ENCODE measurements at regions not wholly inside any gene's neighbourhood (a gene's known extent, or its start where the extent isn't known, plus 50 kb on each side); places are given as distances from the start of the nearest gene placed in this dataset.

DNA sequence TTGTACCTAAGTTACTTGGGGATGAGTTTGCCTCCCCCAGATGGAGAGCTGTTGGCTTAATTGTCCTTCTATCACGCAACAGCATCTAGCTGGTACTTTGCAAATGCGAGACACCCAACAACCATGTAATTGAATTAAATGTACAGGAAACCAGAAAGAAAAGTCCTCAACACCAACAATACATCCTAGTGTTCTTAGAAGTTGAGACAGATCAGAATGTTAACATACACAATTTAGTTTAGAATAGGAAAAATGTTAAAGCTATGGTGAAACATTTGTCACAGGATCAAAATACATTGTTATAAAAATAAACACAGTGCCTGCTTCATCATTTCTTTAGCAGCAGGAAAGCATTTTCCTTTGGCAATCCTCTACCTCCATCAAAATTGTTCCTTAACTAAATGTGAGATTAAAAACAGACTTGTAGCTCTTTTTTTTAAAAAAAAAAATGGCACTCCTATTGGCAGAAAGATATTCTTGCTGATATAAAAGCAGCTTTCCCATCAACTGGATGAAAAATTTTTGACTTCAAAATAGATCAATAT, 163.1 kb upstream of the MID1 start:
- TF ChIP-seq EZH2 (IDR thresholded peaks at IDR 0.05; ENCODE audit: borderline replicate concordance, insufficient read depth, low read length, poor library complexity, severe bottlenecking) (no peak), SMC3 (conservative IDR thresholded peaks at IDR 0.05; ENCODE audit: poor library complexity) (no peak), RAD21 (conservative IDR thresholded peaks at IDR 0.05) (no peak), TAF1 (IDR thresholded peaks at IDR 0.05; ENCODE audit: low read depth) (no peak), EP300 (conservative IDR thresholded peaks at IDR 0.05; ENCODE audit: poor library complexity, severe bottlenecking) (no peak), MXI1 (conservative IDR thresholded peaks at IDR 0.05; ENCODE audit: poor library complexity, severe bottlenecking) (no peak), POLR2AphosphoS5 (IDR thresholded peaks at IDR 0.05) (no peak)
- TF ChIP-seq, protein P1, sequence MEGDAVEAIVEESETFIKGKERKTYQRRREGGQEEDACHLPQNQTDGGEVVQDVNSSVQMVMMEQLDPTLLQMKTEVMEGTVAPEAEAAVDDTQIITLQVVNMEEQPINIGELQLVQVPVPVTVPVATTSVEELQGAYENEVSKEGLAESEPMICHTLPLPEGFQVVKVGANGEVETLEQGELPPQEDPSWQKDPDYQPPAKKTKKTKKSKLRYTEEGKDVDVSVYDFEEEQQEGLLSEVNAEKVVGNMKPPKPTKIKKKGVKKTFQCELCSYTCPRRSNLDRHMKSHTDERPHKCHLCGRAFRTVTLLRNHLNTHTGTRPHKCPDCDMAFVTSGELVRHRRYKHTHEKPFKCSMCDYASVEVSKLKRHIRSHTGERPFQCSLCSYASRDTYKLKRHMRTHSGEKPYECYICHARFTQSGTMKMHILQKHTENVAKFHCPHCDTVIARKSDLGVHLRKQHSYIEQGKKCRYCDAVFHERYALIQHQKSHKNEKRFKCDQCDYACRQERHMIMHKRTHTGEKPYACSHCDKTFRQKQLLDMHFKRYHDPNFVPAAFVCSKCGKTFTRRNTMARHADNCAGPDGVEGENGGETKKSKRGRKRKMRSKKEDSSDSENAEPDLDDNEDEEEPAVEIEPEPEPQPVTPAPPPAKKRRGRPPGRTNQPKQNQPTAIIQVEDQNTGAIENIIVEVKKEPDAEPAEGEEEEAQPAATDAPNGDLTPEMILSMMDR (IDR thresholded peaks at IDR 0.05; ENCODE audit: poor library complexity, severe bottlenecking), result no peak
- TF ChIP-seq, protein P2, sequence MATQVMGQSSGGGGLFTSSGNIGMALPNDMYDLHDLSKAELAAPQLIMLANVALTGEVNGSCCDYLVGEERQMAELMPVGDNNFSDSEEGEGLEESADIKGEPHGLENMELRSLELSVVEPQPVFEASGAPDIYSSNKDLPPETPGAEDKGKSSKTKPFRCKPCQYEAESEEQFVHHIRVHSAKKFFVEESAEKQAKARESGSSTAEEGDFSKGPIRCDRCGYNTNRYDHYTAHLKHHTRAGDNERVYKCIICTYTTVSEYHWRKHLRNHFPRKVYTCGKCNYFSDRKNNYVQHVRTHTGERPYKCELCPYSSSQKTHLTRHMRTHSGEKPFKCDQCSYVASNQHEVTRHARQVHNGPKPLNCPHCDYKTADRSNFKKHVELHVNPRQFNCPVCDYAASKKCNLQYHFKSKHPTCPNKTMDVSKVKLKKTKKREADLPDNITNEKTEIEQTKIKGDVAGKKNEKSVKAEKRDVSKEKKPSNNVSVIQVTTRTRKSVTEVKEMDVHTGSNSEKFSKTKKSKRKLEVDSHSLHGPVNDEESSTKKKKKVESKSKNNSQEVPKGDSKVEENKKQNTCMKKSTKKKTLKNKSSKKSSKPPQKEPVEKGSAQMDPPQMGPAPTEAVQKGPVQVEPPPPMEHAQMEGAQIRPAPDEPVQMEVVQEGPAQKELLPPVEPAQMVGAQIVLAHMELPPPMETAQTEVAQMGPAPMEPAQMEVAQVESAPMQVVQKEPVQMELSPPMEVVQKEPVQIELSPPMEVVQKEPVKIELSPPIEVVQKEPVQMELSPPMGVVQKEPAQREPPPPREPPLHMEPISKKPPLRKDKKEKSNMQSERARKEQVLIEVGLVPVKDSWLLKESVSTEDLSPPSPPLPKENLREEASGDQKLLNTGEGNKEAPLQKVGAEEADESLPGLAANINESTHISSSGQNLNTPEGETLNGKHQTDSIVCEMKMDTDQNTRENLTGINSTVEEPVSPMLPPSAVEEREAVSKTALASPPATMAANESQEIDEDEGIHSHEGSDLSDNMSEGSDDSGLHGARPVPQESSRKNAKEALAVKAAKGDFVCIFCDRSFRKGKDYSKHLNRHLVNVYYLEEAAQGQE (IDR thresholded peaks at IDR 0.05; ENCODE audit: borderline replicate concordance), result no peak
- no peak overlapping the region for H3K9ac ChIP-seq (ENCODE audit: low read length)
- H3K79me2 ChIP-seq (replicated peaks; ENCODE audit: insufficient read depth, low read length), result no peaks in the 10 kb centered on the region
- no peak overlapping the region for H3K4me2 ChIP-seq (ENCODE audit: low read length)
- no peak overlapping the region for H3K4me3 ChIP-seq (ENCODE audit: low read length)
- no peak overlapping the region for H2AFZ ChIP-seq (ENCODE audit: low read depth, low read length)
- no peak overlapping the region for H3K27ac ChIP-seq (ENCODE audit: low read length)
- H3F3A ChIP-seq (ENCODE audit: insufficient read depth, low read length, poor library complexity, severe bottlenecking), result no peaks in the 10 kb centered on the region
- no peaks in the 10 kb centered on the region for H3K9me2 ChIP-seq (ENCODE audit: insufficient read depth, low read length)
- no peaks in the 10 kb centered on the region for H3K36me3 ChIP-seq (ENCODE audit: insufficient read depth, low read length)
- no peaks in the 10 kb centered on the region for H3K9me3 ChIP-seq (ENCODE audit: low read length)
- no peaks in the 10 kb centered on the region for H3K27me3 ChIP-seq (ENCODE audit: insufficient read depth, low read depth, low read length)
- no peaks in the 10 kb centered on the region for H4K20me1 ChIP-seq (ENCODE audit: insufficient read depth)

DNA sequence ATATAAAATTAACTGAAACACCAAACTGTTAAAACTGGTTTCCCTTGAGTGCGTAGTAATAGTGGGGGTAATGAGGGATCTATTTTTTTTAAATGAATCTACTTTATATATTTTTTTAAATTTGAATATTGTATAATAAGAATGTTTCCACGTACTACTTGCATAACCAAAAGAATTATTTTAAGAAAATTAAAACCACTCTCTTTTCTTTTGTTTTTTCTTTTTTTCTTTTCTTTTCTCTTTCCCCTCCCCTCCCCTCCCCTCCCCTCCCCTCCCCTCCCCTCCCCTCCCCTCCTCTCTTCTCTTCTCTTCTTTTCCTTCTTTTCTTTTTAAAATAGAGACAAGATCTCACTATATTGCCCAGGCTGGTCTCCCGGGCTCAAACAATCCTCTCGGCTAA, 166.9 kb upstream of the MID1 start:
- no peaks in the 10 kb centered on the region for H3K9me3 ChIP-seq (ENCODE audit: low read length)
- H4K20me1 ChIP-seq (ENCODE audit: insufficient read depth), result no peaks in the 10 kb centered on the region
- TF ChIP-seq, protein P1 (IDR thresholded peaks at IDR 0.05; ENCODE audit: poor library complexity, severe bottlenecking), result no peak
- TF ChIP-seq, protein P2 (IDR thresholded peaks at IDR 0.05; ENCODE audit: borderline replicate concordance), result no peak
- TF ChIP-seq SMC3 (conservative IDR thresholded peaks at IDR 0.05; ENCODE audit: poor library complexity) (no peak), EP300 (conservative IDR thresholded peaks at IDR 0.05; ENCODE audit: poor library complexity, severe bottlenecking) (no peak), MXI1 (conservative IDR thresholded peaks at IDR 0.05; ENCODE audit: poor library complexity, severe bottlenecking) (no peak), RAD21 (conservative IDR thresholded peaks at IDR 0.05) (no peak), POLR2AphosphoS5 (IDR thresholded peaks at IDR 0.05) (no peak), EZH2 (IDR thresholded peaks at IDR 0.05; ENCODE audit: borderline replicate concordance, insufficient read depth, low read length, poor library complexity, severe bottlenecking) (no peak), TAF1 (IDR thresholded peaks at IDR 0.05; ENCODE audit: low read depth) (no peak)
- no peaks in the 10 kb centered on the region for H3K27me3 ChIP-seq (ENCODE audit: insufficient read depth, low read depth, low read length)
- H3K9me2 ChIP-seq (ENCODE audit: insufficient read depth, low read length), result no peaks in the 10 kb centered on the region
- H3F3A ChIP-seq (ENCODE audit: insufficient read depth, low read length, poor library complexity, severe bottlenecking), result no peaks in the 10 kb centered on the region
- H3K79me2 ChIP-seq (replicated peaks; ENCODE audit: insufficient read depth, low read length), result no peaks in the 10 kb centered on the region
- no peak overlapping the region for H3K4me3 ChIP-seq (ENCODE audit: low read length)
- H3K4me2 ChIP-seq (ENCODE audit: low read length), result no peak overlapping the region
- no peak overlapping the region for H3K9ac ChIP-seq (ENCODE audit: low read length)
- no peaks in the 10 kb centered on the region for H3K36me3 ChIP-seq (ENCODE audit: insufficient read depth, low read length)
- no peak overlapping the region for H2AFZ ChIP-seq (ENCODE audit: low read depth, low read length)
- no peak overlapping the region for H3K27ac ChIP-seq (ENCODE audit: low read length)

All from neural cell (in vitro differentiated cells).